Endothelial cell (in vitro differentiated cells): ENCODE measurements at regions not wholly inside any gene's neighbourhood (a gene's known extent, or its start where the extent isn't known, plus 50 kb on each side); places are given as distances from the start of the nearest gene placed in this dataset.

ENCODE experiments used
- DNase-seq: peaks from one replicate; pipeline ENCODE4 v3.0.0; 2021; ENCODE audit warnings: low spot score
- H3K27ac Mint-ChIP-seq: one replicate; pipeline ENCODE4 v1.8.0; 2021; ENCODE audit warnings: mixed read lengths, inconsistent platforms; ENCODE audit not compliant: unreplicated experiment
- H3K27me3 Mint-ChIP-seq: one replicate; pipeline ENCODE4 v1.8.0; 2021; ENCODE audit warnings: mild to moderate bottlenecking, moderate library complexity, mixed read lengths, inconsistent platforms; ENCODE audit not compliant: unreplicated experiment
- H3K36me3 Mint-ChIP-seq: one replicate; pipeline ENCODE4 v1.8.0; 2021; ENCODE audit warnings: mild to moderate bottlenecking, low read depth, mixed read lengths, inconsistent platforms; ENCODE audit not compliant: unreplicated experiment
- H3K4me1 Mint-ChIP-seq: one replicate; pipeline ENCODE4 v1.8.0; 2021; ENCODE audit warnings: mild to moderate bottlenecking, mixed read lengths, inconsistent platforms; ENCODE audit not compliant: unreplicated experiment
- H3K4me3 Mint-ChIP-seq: one replicate; pipeline ENCODE4 v1.8.0; 2021; ENCODE audit warnings: mild to moderate bottlenecking, mixed read lengths, inconsistent platforms; ENCODE audit not compliant: unreplicated experiment
- H3K9me3 Mint-ChIP-seq: one replicate; pipeline ENCODE4 v1.8.0; 2021; ENCODE audit warnings: mixed read lengths, inconsistent platforms; ENCODE audit not compliant: unreplicated experiment
- TF ChIP-seq, protein P1 (sequence below): fragments of 200-600 bp; sonication (generic); IDR thresholded peaks from one replicate; pipeline ENCODE4 v1.5.0; 2021; ENCODE audit warnings: antibody characterized with exemption; ENCODE audit not compliant: unreplicated experiment

DNA sequence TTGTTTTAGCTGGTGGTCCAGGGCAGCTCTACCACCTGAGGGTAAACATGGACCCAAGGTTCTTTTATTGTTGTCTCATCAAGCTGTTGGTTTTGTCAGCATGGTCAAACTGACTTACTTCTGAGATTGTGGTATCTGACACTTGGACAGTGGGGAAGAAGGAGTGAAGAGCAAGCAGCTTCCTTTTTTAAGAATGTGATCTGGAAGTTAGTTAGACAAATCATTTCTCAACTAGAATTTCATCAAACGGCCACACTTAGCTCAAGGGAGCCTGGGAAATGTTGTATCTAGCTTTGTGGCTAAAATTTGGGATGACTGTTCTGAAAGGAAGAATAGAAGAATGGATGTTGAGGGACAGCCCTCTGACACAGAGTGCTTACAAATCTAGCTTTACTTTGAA, 215.2 kb downstream of the ZNF621 start:
- Mint-ChIP-seq H3K27ac (no peak overlapping the region), H3K9me3 (no peaks in the 10 kb centered on the region), H3K4me1 (peaks cover 2% of the 10 kb centered on the region), H3K4me3 (no peak overlapping the region), H3K27me3 (no peaks in the 10 kb centered on the region), H3K36me3 (no peaks in the 10 kb centered on the region)
- no peak for DNase-seq
- TF ChIP-seq, protein P1, sequence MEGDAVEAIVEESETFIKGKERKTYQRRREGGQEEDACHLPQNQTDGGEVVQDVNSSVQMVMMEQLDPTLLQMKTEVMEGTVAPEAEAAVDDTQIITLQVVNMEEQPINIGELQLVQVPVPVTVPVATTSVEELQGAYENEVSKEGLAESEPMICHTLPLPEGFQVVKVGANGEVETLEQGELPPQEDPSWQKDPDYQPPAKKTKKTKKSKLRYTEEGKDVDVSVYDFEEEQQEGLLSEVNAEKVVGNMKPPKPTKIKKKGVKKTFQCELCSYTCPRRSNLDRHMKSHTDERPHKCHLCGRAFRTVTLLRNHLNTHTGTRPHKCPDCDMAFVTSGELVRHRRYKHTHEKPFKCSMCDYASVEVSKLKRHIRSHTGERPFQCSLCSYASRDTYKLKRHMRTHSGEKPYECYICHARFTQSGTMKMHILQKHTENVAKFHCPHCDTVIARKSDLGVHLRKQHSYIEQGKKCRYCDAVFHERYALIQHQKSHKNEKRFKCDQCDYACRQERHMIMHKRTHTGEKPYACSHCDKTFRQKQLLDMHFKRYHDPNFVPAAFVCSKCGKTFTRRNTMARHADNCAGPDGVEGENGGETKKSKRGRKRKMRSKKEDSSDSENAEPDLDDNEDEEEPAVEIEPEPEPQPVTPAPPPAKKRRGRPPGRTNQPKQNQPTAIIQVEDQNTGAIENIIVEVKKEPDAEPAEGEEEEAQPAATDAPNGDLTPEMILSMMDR = no peak

DNA sequence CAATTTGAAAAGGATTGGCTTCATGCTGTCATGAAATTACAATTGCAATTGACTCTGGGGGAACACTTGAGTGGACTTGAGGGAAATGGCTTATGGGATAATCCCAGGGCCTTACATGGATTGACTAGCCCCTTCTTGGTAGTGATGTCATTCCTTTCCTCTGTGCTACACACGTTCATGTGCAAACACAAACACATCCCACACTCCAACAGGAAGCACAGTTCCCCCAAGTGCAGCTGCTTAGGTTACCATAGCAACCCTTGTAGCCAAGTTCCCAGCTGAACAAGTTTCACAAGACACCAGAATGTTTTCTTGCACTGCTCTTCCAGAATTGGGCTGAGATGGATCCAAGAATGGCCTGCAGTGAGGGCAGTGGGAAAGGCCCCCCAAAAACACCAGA, 217.0 kb downstream of the ZNF621 start:
- H3K4me1 Mint-ChIP-seq = peaks cover 4% of the 10 kb centered on the region
- no peak overlapping the region for H3K4me3 Mint-ChIP-seq
- H3K9me3 Mint-ChIP-seq = no peaks in the 10 kb centered on the region
- H3K27me3 Mint-ChIP-seq = no peaks in the 10 kb centered on the region
- peak; percentile 26 for DNase-seq
- TF ChIP-seq, protein P1 = no peak
- H3K27ac Mint-ChIP-seq = no peak overlapping the region
- H3K36me3 Mint-ChIP-seq = no peaks in the 10 kb centered on the region

DNA sequence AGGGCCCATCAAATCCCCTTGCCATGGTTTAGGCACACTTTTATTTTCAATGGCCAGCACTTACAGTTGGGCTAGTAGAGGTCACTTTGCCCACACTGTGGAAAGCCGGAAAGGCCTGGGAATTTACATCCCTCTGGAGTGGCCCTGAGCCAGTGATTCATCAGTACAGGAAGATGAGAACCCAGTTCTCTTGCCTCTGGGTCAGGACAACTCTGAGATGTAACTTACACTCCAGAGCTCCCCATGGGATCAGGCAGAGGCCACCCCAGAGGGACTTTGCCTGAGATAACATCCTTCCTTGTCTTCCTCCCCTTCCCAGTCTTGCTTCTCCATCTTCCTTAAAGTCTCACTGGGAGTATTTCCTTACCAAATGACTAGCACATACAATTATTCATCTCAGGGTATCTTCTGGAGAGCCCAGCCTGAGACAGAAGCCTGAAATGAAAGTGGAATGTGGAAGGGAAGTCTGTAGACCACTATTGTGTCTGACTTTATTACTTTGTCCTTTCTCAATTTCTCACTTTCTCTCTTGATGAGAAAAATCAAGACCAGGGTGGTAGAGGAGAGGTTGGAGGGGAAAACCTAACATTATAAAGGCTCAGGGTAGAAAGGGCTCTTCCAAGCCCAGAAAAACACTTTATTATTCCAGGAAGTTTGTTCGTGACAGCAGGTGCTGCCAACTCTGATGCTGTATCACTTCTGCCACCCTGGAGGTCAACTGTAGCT, 220.8 kb downstream of the ZNF621 start:
- H3K27ac Mint-ChIP-seq = no peak overlapping the region
- H3K27me3 Mint-ChIP-seq = no peaks in the 10 kb centered on the region
- no peak for DNase-seq
- no peaks in the 10 kb centered on the region for H3K36me3 Mint-ChIP-seq
- TF ChIP-seq, protein P1 = no peak
- H3K9me3 Mint-ChIP-seq = no peaks in the 10 kb centered on the region
- peaks cover 4% of the 10 kb centered on the region for H3K4me1 Mint-ChIP-seq
- no peak overlapping the region for H3K4me3 Mint-ChIP-seq

DNA sequence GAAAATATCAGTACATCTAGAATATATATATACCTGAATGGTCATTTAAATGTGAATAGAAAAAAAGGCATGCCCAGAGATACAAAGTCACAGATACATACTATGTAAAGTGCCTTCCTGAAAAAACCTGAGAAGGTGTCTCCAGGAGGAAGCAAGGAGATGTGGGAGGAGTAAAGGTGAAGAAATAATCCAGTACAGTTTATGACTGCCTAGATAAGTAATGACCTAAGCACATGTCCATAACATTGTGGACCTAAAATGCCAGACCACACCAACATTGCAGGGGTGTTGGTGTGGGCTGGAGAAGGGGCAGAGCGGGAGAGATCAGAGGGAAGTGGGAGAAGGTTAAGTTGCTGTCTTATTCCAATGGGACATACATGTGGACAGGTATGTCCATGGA, 226.9 kb downstream of the ZNF621 start:
- no peaks in the 10 kb centered on the region for H3K27me3 Mint-ChIP-seq
- H3K4me1 Mint-ChIP-seq = no peaks in the 10 kb centered on the region
- TF ChIP-seq, protein P1 = no peak
- no peaks in the 10 kb centered on the region for H3K36me3 Mint-ChIP-seq
- H3K27ac Mint-ChIP-seq = no peak overlapping the region
- no peak for DNase-seq
- H3K4me3 Mint-ChIP-seq = no peak overlapping the region
- H3K9me3 Mint-ChIP-seq = no peaks in the 10 kb centered on the region

DNA sequence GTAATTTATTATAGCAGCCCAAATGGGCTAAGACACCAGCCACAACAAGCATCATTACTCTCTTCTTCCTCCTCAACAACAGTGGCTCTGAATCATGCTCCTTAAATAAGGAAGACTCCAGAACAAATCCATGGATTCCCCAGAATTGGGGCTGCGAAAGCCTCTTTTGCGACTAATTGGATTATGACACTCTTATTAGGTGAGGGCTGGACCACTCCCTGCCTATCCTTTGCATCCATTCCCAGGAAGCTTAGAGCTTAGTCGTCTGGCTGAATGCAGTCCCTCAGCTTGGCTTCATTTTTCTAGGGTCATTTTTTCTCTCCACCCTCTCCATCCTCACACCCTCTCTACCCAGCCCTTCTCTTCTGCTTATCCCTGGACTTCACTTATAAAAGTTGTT, 227.7 kb downstream of the ZNF621 start:
- H3K9me3 Mint-ChIP-seq = no peaks in the 10 kb centered on the region
- no peaks in the 10 kb centered on the region for H3K36me3 Mint-ChIP-seq
- no peak overlapping the region for H3K4me3 Mint-ChIP-seq
- TF ChIP-seq, protein P1 = no peak
- H3K4me1 Mint-ChIP-seq = no peaks in the 10 kb centered on the region
- no peak overlapping the region for H3K27ac Mint-ChIP-seq
- H3K27me3 Mint-ChIP-seq = no peaks in the 10 kb centered on the region
- DNase-seq = no peak
